ENCODE measurements at regions not wholly inside any gene's neighbourhood (a gene's known extent, or its start where the extent isn't known, plus 50 kb on each side); places are given as distances from the start of the nearest gene placed in this dataset.

DNA sequence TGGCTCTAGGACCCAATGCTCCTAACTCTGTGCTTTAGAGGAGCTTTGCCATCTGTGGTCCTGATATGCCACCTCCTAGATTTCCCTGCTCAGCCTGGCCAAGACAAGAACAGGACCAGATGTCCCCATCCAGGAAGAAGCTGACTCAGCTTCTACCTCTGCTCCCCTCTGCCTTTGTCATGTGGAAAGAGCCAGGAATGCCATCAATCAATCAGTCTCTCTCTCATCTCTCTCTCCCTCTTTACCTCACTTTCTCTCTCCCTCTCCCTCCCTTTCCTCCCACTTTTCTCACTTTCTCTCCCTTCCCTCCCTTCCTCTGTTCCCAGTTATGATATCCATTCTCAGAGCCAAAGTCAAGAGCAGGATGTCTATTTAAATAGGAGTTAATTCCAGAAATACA, 892.5 kb upstream of the TMEM132C start:
- no peak overlapping the region for H3K4me2 ChIP-seq (ENCODE audit: insufficient read depth, insufficient read length, low read length)
- H2BK15ac ChIP-seq (ENCODE audit: low read depth, low read length): no peak overlapping the region
- no peak overlapping the region for H4K5ac ChIP-seq (ENCODE audit: insufficient read length, low read depth, low read length)
- no peak overlapping the region for H3K56ac ChIP-seq (ENCODE audit: insufficient read length, low read depth, low read length)
- no peaks in the 10 kb centered on the region for H3K4me1 ChIP-seq (ENCODE audit: insufficient read depth, low read length)
- H3K18ac ChIP-seq (ENCODE audit: insufficient read length, low read depth, low read length): no peak overlapping the region
- Mint-ChIP-seq H3K4me3 (no peak overlapping the region), H3K4me1 (peaks cover 3% of the 10 kb centered on the region in 2 experiments; a peak in 3 of 4 replicates), H3K36me3 (ENCODE audit: insufficient read depth in 1 of 3, low read depth in 3 of 3) (no peaks in the 10 kb centered on the region; a peak in 1 of 7 replicates), H3K9me3 (no peaks in the 10 kb centered on the region; a peak in 1 of 5 replicates), H3K27me3 (ENCODE audit: low read depth) (no peaks in the 10 kb centered on the region), H3K27ac (no peak overlapping the region; a peak in 1 of 7 replicates)
- no peaks in the 10 kb centered on the region for H3K79me1 ChIP-seq (ENCODE audit: insufficient read depth, low read depth, low read length, poor library complexity, severe bottlenecking)
- H2BK120ac ChIP-seq (ENCODE audit: low read depth, low read length, poor library complexity, severe bottlenecking): no peak overlapping the region
- no peak for TF ChIP-seq CTCF (conservative IDR thresholded peaks at IDR 0.05)
- no peak overlapping the region for H3T11ph ChIP-seq (ENCODE audit: low read length)
- no peak overlapping the region for H4K91ac ChIP-seq (ENCODE audit: insufficient read length, low read depth, low read length)
- no peak for DNase-seq
- no peak overlapping the region for H2AK5ac ChIP-seq (ENCODE audit: insufficient read length, low read length)
- H2AFZ ChIP-seq (ENCODE audit: low read length): no peak overlapping the region
- H3K9me3 ChIP-seq (ENCODE audit: control insufficient read depth, low read depth, low read length): no peaks in the 10 kb centered on the region
- H2BK20ac ChIP-seq (ENCODE audit: low read depth, low read length, poor library complexity, severe bottlenecking): no peak overlapping the region
- H3K79me2 ChIP-seq (ENCODE audit: insufficient read depth, low read length): no peaks in the 10 kb centered on the region
- no peak overlapping the region for H4K8ac ChIP-seq (replicated peaks; ENCODE audit: insufficient read length, low read depth, low read length)
- H3K9ac ChIP-seq (ENCODE audit: extremely low read depth, insufficient read length, low read length): no peak overlapping the region
- H3K4ac ChIP-seq (ENCODE audit: low read depth, low read length): no peak overlapping the region
- no peak overlapping the region for H2BK12ac ChIP-seq (ENCODE audit: insufficient read length, low read depth, low read length)
- H2BK5ac ChIP-seq (ENCODE audit: insufficient read length, low read length): no peak overlapping the region
- no peaks in the 10 kb centered on the region for H4K20me1 ChIP-seq (ENCODE audit: control insufficient read depth, insufficient read depth, insufficient read length)
- H3K23me2 ChIP-seq (ENCODE audit: insufficient read length, low read depth, low read length, poor library complexity, severe bottlenecking): no peaks in the 10 kb centered on the region
- H3K27me3 ChIP-seq (ENCODE audit: insufficient read depth, low read length): no peaks in the 10 kb centered on the region
- H3K27ac ChIP-seq (ENCODE audit: insufficient read length, low read depth, low read length): no peak overlapping the region
- no peak overlapping the region for H3K14ac ChIP-seq (ENCODE audit: insufficient read depth, low read length)
- no peak overlapping the region for H3K23ac ChIP-seq (ENCODE audit: insufficient read length, low read depth, low read length)

Measured in H9 (cell line).